Type B pancreatic cell (in vitro differentiated cells): ENCODE measurements at regions not wholly inside any gene's neighbourhood (a gene's known extent, or its start where the extent isn't known, plus 50 kb on each side); places are given as distances from the start of the nearest gene placed in this dataset.

Experiments
- DNase-seq: peaks from one replicate; pipeline ENCODE4 v3.0.0; 2021; ENCODE audit warnings: mixed read lengths; ENCODE audit not compliant: unreplicated experiment; ENCODE audit errors: extremely low spot score
- H3K27ac Mint-ChIP-seq: 2 replicates; pipeline ENCODE4 v1.8.0; 2021; ENCODE audit warnings: mild to moderate bottlenecking, mixed read lengths
- H3K27me3 Mint-ChIP-seq: 2 replicates; pipeline ENCODE4 v1.8.0; 2021; ENCODE audit warnings: mixed read lengths
- H3K36me3 Mint-ChIP-seq: 2 replicates; pipeline ENCODE4 v1.8.0; 2021; ENCODE audit warnings: mixed read lengths
- H3K4me1 Mint-ChIP-seq: one replicate; pipeline ENCODE4 v1.8.0; 2021; ENCODE audit warnings: mixed read lengths; ENCODE audit not compliant: unreplicated experiment
- H3K4me3 Mint-ChIP-seq: 2 replicates; pipeline ENCODE4 v1.8.0; 2021; ENCODE audit warnings: mild to moderate bottlenecking, mixed read lengths
- H3K9me3 Mint-ChIP-seq: 2 replicates; pipeline ENCODE4 v1.8.0; 2021; ENCODE audit warnings: mixed read lengths
- TF ChIP-seq, protein P1 (sequence below): fragments of 200-600 bp; sonication (generic); conservative IDR thresholded peaks from 2 replicates; pipeline ENCODE4 v1.5.0; 2021; ENCODE audit warnings: antibody characterized with exemption, mild to moderate bottlenecking

DNA sequence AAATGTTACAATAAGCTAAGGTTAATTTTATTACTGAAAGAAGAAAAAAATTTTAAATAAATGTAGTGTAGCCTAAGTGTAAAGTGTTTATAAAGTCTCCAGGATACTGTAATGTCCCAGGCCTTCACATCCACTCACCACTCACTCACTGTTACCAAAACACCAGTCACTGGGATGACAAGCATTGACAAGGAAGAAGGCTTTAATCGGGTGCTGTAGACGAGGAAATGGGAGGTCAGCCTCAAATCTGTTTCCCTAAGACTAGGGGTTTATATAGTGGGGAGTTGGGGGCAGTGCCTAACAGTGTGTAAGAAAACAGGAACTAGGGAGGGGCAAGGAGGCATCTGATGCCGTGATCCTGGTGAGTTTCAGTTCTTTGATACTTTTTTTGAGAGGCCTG, 69.4 kb downstream of the CHRM3 start:
- H3K9me3 Mint-ChIP-seq: no peaks in the 10 kb centered on the region
- no peaks in the 10 kb centered on the region for H3K36me3 Mint-ChIP-seq
- DNase-seq: no peak
- no peak overlapping the region for H3K27ac Mint-ChIP-seq
- H3K27me3 Mint-ChIP-seq: no peaks in the 10 kb centered on the region
- no peak overlapping the region for H3K4me3 Mint-ChIP-seq
- H3K4me1 Mint-ChIP-seq: no peaks in the 10 kb centered on the region
- TF ChIP-seq, protein P1, sequence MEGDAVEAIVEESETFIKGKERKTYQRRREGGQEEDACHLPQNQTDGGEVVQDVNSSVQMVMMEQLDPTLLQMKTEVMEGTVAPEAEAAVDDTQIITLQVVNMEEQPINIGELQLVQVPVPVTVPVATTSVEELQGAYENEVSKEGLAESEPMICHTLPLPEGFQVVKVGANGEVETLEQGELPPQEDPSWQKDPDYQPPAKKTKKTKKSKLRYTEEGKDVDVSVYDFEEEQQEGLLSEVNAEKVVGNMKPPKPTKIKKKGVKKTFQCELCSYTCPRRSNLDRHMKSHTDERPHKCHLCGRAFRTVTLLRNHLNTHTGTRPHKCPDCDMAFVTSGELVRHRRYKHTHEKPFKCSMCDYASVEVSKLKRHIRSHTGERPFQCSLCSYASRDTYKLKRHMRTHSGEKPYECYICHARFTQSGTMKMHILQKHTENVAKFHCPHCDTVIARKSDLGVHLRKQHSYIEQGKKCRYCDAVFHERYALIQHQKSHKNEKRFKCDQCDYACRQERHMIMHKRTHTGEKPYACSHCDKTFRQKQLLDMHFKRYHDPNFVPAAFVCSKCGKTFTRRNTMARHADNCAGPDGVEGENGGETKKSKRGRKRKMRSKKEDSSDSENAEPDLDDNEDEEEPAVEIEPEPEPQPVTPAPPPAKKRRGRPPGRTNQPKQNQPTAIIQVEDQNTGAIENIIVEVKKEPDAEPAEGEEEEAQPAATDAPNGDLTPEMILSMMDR: no peak

DNA sequence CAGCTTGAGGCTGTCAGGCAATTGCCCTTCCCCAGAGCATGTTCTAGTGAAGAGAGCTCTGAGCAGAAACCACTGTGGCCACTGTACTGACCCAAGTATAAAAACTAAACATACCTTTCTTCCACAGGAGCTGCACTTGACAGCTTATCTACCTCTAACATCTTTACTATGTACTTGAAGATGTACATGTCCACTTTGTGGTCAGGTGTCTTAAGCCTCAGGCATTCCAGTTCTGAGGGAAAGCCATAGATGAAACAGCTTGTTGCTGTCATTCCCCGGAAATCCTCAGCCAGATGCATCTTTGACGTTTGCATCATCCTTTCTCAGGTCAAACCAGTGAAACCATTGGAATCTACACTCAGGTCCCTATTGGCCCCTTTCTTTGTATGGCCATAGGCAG, 70.4 kb downstream of the CHRM3 start:
- H3K27me3 Mint-ChIP-seq: no peaks in the 10 kb centered on the region
- no peak overlapping the region for H3K4me3 Mint-ChIP-seq
- no peaks in the 10 kb centered on the region for H3K36me3 Mint-ChIP-seq
- no peak overlapping the region for H3K27ac Mint-ChIP-seq
- DNase-seq: no peak
- TF ChIP-seq, protein P1: no peak
- H3K4me1 Mint-ChIP-seq: no peaks in the 10 kb centered on the region
- H3K9me3 Mint-ChIP-seq: no peaks in the 10 kb centered on the region

DNA sequence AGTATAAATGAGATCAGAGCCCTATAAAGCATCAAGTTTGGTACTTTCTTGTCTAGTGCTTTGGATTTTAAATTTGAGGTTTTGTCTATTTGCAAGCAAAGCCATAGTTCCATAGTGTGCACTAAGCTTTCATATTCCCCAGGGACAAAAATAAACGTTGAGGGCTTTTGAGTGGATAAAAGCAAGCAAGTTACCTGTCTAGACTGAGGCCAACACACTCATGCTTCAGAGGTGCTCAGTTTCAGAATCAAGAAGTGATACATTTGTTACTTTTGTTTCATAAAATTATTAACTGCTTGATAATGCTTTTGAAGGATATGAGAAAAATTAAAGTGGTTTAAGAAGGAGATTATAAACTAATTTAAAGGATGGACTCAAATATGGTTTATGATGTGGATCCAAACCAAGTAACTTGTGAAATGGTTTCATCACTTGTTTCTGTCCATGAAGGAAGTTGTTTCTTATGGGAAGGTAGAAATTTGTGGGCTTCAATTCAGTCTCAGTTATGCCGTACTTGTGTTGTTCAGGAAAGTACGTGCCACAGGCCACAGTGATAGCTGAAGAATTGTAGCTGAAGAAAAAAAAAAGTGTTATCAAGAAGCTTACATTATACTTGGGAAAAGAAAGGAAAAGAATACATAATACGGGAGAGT, 71.2 kb downstream of the CHRM3 start:
- TF ChIP-seq, protein P1: no peak
- H3K27ac Mint-ChIP-seq: no peak overlapping the region
- H3K36me3 Mint-ChIP-seq: no peaks in the 10 kb centered on the region
- no peaks in the 10 kb centered on the region for H3K4me1 Mint-ChIP-seq
- no peaks in the 10 kb centered on the region for H3K27me3 Mint-ChIP-seq
- DNase-seq: no peak
- H3K9me3 Mint-ChIP-seq: no peaks in the 10 kb centered on the region
- no peak overlapping the region for H3K4me3 Mint-ChIP-seq

DNA sequence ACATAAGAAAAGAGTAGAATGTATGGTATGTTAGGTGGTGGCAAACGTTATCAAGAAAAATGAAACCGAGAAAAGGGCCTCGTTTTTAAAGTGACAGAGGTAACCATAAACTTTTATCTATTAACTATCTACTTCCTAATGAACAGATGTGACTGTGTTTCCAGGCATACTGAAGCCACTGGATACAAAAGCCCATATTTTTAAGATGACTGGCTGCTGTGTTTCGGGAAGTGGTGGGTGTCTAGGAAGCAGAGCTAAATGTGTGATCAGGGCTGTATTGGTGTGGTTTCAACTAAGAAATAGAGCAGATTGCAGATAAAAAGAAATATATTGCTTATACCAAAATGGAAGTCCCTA, 71.8 kb downstream of the CHRM3 start:
- H3K4me3 Mint-ChIP-seq: no peak overlapping the region
- no peak for DNase-seq
- TF ChIP-seq, protein P1: no peak
- no peaks in the 10 kb centered on the region for H3K27me3 Mint-ChIP-seq
- no peaks in the 10 kb centered on the region for H3K36me3 Mint-ChIP-seq
- no peaks in the 10 kb centered on the region for H3K4me1 Mint-ChIP-seq
- H3K9me3 Mint-ChIP-seq: no peaks in the 10 kb centered on the region
- H3K27ac Mint-ChIP-seq: no peak overlapping the region

DNA sequence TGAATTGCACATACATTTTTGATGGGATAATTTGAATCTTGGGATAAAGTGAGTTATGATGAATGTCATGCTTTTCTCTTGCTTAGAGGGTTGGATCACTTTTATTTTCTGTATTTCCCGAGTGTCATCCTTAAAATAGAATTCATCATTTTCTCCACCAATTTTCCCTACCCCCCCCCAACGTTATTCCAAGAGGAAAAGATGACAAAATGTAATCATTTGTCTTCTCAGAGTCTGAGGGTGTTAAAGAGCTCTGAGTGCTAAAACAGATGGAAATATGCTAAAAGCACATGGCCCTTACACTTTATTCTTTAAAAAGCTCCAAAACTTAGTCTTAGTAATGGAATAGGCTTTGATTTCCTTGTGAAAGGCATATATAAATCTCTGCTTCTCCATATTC, 81.4 kb downstream of the CHRM3 start:
- TF ChIP-seq, protein P1: no peak
- Mint-ChIP-seq H3K4me3 (no peak overlapping the region), H3K9me3 (no peaks in the 10 kb centered on the region), H3K36me3 (no peaks in the 10 kb centered on the region), H3K27me3 (no peaks in the 10 kb centered on the region), H3K4me1 (no peaks in the 10 kb centered on the region), H3K27ac (no peak overlapping the region)
- DNase-seq: no peak

DNA sequence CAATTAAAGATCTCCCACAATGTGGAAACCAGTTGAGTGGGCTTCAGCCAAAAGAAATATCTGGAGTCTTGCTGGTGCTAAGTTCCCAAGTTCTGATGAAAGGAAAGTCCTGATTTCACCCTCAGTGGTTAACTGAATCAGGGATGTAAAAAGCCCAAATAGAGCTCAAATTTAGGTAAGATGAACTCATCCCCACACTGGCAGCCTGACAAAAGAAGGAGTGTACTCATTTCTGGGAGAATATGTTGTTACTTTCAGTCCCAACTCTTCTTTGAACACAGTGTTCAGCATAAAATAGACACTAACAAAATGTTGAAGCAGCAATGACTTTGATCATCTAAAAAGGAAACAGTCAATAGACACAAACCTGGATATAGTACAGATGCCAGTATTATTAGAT, 91.7 kb downstream of the CHRM3 start:
- no peaks in the 10 kb centered on the region for H3K4me1 Mint-ChIP-seq
- H3K27me3 Mint-ChIP-seq: no peaks in the 10 kb centered on the region

More for the DNA sequence above, 91.7 kb downstream of the CHRM3 start:
- H3K9me3 Mint-ChIP-seq: peaks cover 6% of the 10 kb centered on the region
- no peak overlapping the region for H3K4me3 Mint-ChIP-seq
- TF ChIP-seq, protein P1: no peak
- H3K36me3 Mint-ChIP-seq: peaks cover 3% of the 10 kb centered on the region
- no peak overlapping the region for H3K27ac Mint-ChIP-seq
- no peak for DNase-seq
